ENCODE measurements at regions not wholly inside any gene's neighbourhood (a gene's known extent, or its start where the extent isn't known, plus 50 kb on each side); places are given as distances from the start of the nearest gene placed in this dataset.

GRCh38 chr4:54487491-54487890 is 170.3 kb upstream of the KIT start:
- DNase-seq, result no peak
- Mint-ChIP-seq H3K27me3 (no peaks in the 10 kb centered on the region), H3K4me1 (no peaks in the 10 kb centered on the region), H3K36me3 (no peaks in the 10 kb centered on the region), H3K9me3 (no peaks in the 10 kb centered on the region), H3K4me3 (no peak overlapping the region), H3K27ac (no peak overlapping the region)
- POLR2A ChIA-PET, result no interaction called here
- ATAC-seq (ENCODE audit: low read depth), result no peak

GRCh38 chr4:54493862-54494261 is 163.9 kb upstream of the KIT start:
- H3K27me3 Mint-ChIP-seq, result no peaks in the 10 kb centered on the region
- ATAC-seq (ENCODE audit: low read depth) (no peak), DNase-seq (no peak)
- no peaks in the 10 kb centered on the region for H3K36me3 Mint-ChIP-seq
- H3K4me3 Mint-ChIP-seq, result no peak overlapping the region
- POLR2A ChIA-PET, result no interaction called here
- H3K9me3 Mint-ChIP-seq, result no peaks in the 10 kb centered on the region
- H3K27ac Mint-ChIP-seq, result no peak overlapping the region
- no peaks in the 10 kb centered on the region for H3K4me1 Mint-ChIP-seq

GRCh38 chr4:54495091-54495490 is 162.7 kb upstream of the KIT start:
- Mint-ChIP-seq H3K36me3 (no peaks in the 10 kb centered on the region), H3K9me3 (no peaks in the 10 kb centered on the region), H3K27ac (no peak overlapping the region), H3K4me3 (no peak overlapping the region), H3K27me3 (no peaks in the 10 kb centered on the region), H3K4me1 (no peaks in the 10 kb centered on the region)
- POLR2A ChIA-PET, result no interaction called here
- no peak for DNase-seq
- ATAC-seq (ENCODE audit: low read depth), result no peak

GRCh38 chr4:54495641-54496040 is 162.1 kb upstream of the KIT start:
- Mint-ChIP-seq H3K9me3 (no peaks in the 10 kb centered on the region), H3K27ac (no peak overlapping the region), H3K4me3 (no peak overlapping the region), H3K27me3 (no peaks in the 10 kb centered on the region), H3K36me3 (no peaks in the 10 kb centered on the region), H3K4me1 (no peaks in the 10 kb centered on the region)
- ATAC-seq (ENCODE audit: low read depth) (no peak), DNase-seq (no peak)
- POLR2A ChIA-PET, result no interaction called here

DNA sequence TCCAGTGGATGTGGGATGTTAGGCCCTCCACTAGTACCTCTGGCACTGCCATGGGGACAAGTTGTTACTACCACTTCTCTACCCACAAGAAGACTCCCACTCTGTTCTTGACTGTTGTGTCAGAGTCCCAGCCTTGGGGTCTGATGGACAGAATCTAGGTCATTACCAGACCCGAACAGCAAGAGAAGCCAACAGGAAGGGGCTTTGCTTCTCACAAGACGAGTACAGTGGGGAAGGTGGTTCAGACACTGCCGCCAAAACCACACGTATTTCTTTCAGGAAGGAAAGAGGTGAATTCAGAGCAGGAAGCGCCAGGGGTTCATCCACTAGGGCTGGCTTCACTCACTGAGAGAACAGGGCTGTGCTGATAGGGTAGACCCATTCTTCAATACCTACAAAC is 161.3 kb upstream of the KIT start:
- no peaks in the 10 kb centered on the region for H3K4me1 Mint-ChIP-seq

GRCh38 chr4:54497947-54498346 is 159.8 kb upstream of the KIT start:
- Mint-ChIP-seq H3K27me3 (no peaks in the 10 kb centered on the region), H3K4me1 (no peaks in the 10 kb centered on the region), H3K9me3 (no peaks in the 10 kb centered on the region), H3K27ac (no peak overlapping the region), H3K4me3 (no peak overlapping the region), H3K36me3 (no peaks in the 10 kb centered on the region)
- ATAC-seq (ENCODE audit: low read depth), result no peak
- POLR2A ChIA-PET, result no interaction called here
- DNase-seq, result no peak

More for the DNA sequence above, 161.3 kb upstream of the KIT start:
- POLR2A ChIA-PET, result no interaction called here
- Mint-ChIP-seq H3K9me3 (no peaks in the 10 kb centered on the region), H3K36me3 (no peaks in the 10 kb centered on the region), H3K27me3 (no peaks in the 10 kb centered on the region), H3K27ac (no peak overlapping the region), H3K4me3 (no peak overlapping the region)
- no peak for DNase-seq
- ATAC-seq (ENCODE audit: low read depth), result no peak

GRCh38 chr4:54498661-54499111 is 159.1 kb upstream of the KIT start:
- no peaks in the 10 kb centered on the region for H3K9me3 Mint-ChIP-seq
- H3K27ac Mint-ChIP-seq, result no peak overlapping the region
- no peaks in the 10 kb centered on the region for H3K4me1 Mint-ChIP-seq
- no peaks in the 10 kb centered on the region for H3K27me3 Mint-ChIP-seq
- POLR2A ChIA-PET, result no interaction called here
- H3K36me3 Mint-ChIP-seq, result no peaks in the 10 kb centered on the region
- DNase-seq (no peak), ATAC-seq (ENCODE audit: low read depth) (no peak)
- H3K4me3 Mint-ChIP-seq, result no peak overlapping the region

- Mint-ChIP-seq H3K27me3 (no peaks in the 10 kb centered on the region), H3K36me3 (no peaks in the 10 kb centered on the region), H3K27ac (no peak overlapping the region), H3K9me3 (no peaks in the 10 kb centered on the region), H3K4me3 (no peak overlapping the region), H3K4me1 (no peaks in the 10 kb centered on the region)
- POLR2A ChIA-PET, result no interaction called here
- DNase-seq (no peak), ATAC-seq (ENCODE audit: low read depth) (no peak)
These were observed 158.3 kb upstream of the KIT start for GRCh38 chr4:54499308-54500074.

GRCh38 chr4:54505362-54505761 is 152.4 kb upstream of the KIT start:
- no peak for ATAC-seq (ENCODE audit: low read depth)
- no peak overlapping the region for H3K4me3 Mint-ChIP-seq
- H3K27me3 Mint-ChIP-seq, result no peaks in the 10 kb centered on the region
- DNase-seq, result no peak
- H3K27ac Mint-ChIP-seq, result no peak overlapping the region
- no peaks in the 10 kb centered on the region for H3K36me3 Mint-ChIP-seq
- no peaks in the 10 kb centered on the region for H3K9me3 Mint-ChIP-seq
- H3K4me1 Mint-ChIP-seq, result no peaks in the 10 kb centered on the region
- POLR2A ChIA-PET, result no interaction called here

- Mint-ChIP-seq H3K4me1 (no peaks in the 10 kb centered on the region), H3K36me3 (no peaks in the 10 kb centered on the region), H3K9me3 (no peaks in the 10 kb centered on the region), H3K27ac (no peak overlapping the region), H3K27me3 (no peaks in the 10 kb centered on the region), H3K4me3 (no peak overlapping the region)
- DNase-seq, result no peak
- POLR2A ChIA-PET, result no interaction called here
- ATAC-seq (ENCODE audit: low read depth), result no peak
These were observed 151.8 kb upstream of the KIT start for GRCh38 chr4:54505996-54506395.

DNA sequence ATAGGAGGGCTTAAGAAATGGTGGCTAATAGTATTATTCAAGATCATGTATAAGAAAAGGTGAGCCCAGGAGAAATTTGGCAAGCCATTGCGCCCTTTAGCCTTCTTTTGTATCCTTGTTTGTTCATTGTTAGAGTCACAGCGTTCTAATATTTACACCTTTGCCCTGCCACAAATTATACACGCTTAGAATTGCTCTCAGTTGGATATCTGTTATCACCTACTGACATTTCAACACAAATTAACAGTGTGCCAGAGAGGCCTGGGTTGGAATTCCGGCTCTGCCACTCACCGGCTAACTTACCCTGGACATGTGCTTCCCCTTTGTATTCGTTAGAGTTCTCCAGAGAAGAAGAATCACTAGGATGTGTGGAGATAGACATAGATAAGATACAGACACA is 148.7 kb upstream of the KIT start:
- ATAC-seq (ENCODE audit: low read depth), result no peak
- H3K27me3 Mint-ChIP-seq, result no peaks in the 10 kb centered on the region
- H3K4me1 Mint-ChIP-seq, result no peaks in the 10 kb centered on the region
- POLR2A ChIA-PET, result no interaction called here
- DNase-seq, result no peak
- H3K4me3 Mint-ChIP-seq, result no peak overlapping the region
- H3K9me3 Mint-ChIP-seq, result peaks cover under 1% of the 10 kb centered on the region
- no peak overlapping the region for H3K27ac Mint-ChIP-seq
- no peaks in the 10 kb centered on the region for H3K36me3 Mint-ChIP-seq

GRCh38 chr4:54513204-54513603 is 144.6 kb upstream of the KIT start:
- Mint-ChIP-seq H3K9me3 (peaks cover 1% of the 10 kb centered on the region), H3K36me3 (no peaks in the 10 kb centered on the region), H3K27me3 (no peaks in the 10 kb centered on the region), H3K4me1 (no peaks in the 10 kb centered on the region), H3K4me3 (no peak overlapping the region), H3K27ac (no peak overlapping the region)
- DNase-seq (no peak), ATAC-seq (ENCODE audit: low read depth) (no peak)
- POLR2A ChIA-PET, result no interaction called here

DNA sequence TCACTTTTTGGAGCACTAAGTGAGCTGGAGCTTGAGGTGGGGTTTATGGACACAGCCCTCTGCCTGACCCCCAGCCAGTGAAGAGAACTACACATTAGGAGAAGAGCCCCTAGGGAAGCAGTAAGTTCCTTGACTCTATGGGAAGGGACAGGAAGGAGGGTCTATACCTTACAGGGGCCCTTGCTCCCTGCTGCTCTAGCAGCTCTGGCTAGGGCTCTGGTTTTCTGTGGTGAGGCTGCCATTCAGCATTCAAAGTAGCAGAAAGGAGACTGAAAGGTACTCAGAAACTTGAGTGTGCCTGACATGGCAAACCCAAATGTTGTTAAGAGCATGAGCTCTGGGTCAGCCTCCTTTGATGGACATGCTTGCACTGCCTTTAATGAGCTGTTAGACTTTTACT is 144.0 kb upstream of the KIT start:
- Mint-ChIP-seq H3K4me1 (no peaks in the 10 kb centered on the region), H3K9me3 (peaks cover 1% of the 10 kb centered on the region), H3K27me3 (no peaks in the 10 kb centered on the region), H3K27ac (no peak overlapping the region), H3K36me3 (no peaks in the 10 kb centered on the region), H3K4me3 (no peak overlapping the region)
- POLR2A ChIA-PET, result no interaction called here
- DNase-seq (no peak), ATAC-seq (ENCODE audit: low read depth) (no peak)

DNA sequence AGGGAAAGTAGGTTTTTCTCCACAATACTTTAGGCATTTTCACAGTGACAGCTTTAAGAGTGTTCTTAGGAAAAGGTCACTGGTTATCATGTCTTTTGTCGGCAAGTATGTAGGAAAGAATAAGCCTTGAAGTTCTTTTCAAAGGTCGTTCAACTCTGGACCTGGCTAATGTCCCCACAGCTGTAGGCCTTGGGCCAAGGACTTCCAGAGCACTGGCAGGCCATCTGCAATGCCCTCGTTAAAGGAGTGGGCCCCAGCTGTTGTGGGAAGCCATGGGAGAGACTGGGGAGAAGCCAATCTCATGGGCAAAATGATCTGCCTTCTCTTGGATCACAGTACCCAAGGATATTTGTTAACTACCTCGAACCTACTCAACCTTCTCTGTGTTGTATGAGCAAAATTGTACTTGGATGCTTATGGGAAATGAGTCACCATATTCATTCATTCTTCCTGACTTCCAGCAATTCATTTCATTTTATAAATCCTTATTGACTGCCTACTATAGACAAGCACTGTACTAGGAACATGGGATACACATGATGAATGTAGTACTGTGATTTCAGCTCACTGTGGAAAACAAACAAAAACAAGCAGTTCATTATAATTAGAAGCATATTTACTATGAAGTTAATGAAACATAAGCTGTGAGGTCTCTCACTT is 141.1 kb upstream of the KIT start:
- DNase-seq, result no peak
- Mint-ChIP-seq H3K9me3 (peaks cover 1% of the 10 kb centered on the region), H3K27ac (no peak overlapping the region), H3K4me3 (no peak overlapping the region), H3K36me3 (no peaks in the 10 kb centered on the region), H3K27me3 (no peaks in the 10 kb centered on the region), H3K4me1 (no peaks in the 10 kb centered on the region)
- POLR2A ChIA-PET, result no interaction called here
- no peak for ATAC-seq (ENCODE audit: low read depth)

Measured in activated naive CD8-positive, alpha-beta T cell treated with anti-CD3 and anti-CD28 coated beads, Interleukin-2, amount 10 ng/mL, durations not matched to agents 7 days and 5 days (primary cell).